ENCODE measurements at regions not wholly inside any gene's neighbourhood (a gene's known extent, or its start where the extent isn't known, plus 50 kb on each side); places are given as distances from the start of the nearest gene placed in this dataset.

DNA sequence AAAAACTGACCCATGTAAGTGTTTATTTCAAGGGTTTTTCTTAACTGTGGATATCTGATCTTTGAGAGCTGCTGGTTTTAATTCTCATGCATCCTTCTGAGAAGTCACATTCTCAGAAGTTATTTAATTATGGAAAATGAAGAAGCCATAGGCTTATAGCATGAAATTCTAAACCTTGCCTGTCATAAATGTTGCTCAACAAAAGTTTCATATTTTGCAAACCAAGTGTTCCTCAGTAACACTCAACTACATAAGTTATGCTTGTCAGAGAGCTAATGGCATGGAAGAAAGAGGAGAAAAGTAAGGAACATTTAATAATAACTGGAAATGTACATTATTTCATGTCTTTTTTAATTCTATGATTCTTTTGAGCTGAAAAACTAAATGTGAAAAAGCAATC lies 78.6 kb upstream of the MPP7 start:
- TF ChIP-seq, protein P1, sequence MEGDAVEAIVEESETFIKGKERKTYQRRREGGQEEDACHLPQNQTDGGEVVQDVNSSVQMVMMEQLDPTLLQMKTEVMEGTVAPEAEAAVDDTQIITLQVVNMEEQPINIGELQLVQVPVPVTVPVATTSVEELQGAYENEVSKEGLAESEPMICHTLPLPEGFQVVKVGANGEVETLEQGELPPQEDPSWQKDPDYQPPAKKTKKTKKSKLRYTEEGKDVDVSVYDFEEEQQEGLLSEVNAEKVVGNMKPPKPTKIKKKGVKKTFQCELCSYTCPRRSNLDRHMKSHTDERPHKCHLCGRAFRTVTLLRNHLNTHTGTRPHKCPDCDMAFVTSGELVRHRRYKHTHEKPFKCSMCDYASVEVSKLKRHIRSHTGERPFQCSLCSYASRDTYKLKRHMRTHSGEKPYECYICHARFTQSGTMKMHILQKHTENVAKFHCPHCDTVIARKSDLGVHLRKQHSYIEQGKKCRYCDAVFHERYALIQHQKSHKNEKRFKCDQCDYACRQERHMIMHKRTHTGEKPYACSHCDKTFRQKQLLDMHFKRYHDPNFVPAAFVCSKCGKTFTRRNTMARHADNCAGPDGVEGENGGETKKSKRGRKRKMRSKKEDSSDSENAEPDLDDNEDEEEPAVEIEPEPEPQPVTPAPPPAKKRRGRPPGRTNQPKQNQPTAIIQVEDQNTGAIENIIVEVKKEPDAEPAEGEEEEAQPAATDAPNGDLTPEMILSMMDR (IDR thresholded peaks at IDR 0.05), result no peak
- no peak for TF ChIP-seq POLR2A (IDR thresholded peaks at IDR 0.05)
